GM19395 (cell line): ENCODE measurements at regions not wholly inside any gene's neighbourhood (a gene's known extent, or its start where the extent isn't known, plus 50 kb on each side); places are given as distances from the start of the nearest gene placed in this dataset.

Source experiments
- ATAC-seq: cut with Tn5 transposase; IDR thresholded peaks from one replicate; pipeline ENCODE4 v1.9.1; 2021; ENCODE audit warnings: mild to moderate bottlenecking, moderate library complexity; ENCODE audit not compliant: unreplicated experiment

DNA sequence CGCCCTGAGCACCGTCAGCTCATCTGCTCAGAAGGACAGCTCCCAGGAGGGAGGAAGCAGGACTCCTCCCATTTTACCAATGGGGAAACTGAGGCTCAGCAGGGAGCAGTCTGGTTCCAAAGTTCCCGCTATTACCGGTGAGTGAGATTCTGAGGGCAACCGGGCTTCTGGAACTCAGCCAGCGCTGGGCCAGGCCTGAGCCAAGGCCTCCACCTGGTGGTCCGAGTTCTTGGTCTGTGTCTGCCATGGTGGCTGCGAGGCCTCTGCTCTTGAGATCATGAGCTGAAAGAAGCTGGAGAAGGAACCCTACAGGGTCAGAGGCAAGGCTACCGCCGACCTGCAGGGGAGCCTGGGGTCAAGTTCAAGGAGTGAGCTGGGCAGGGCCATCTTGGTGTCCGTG is 110.8 kb upstream of the GSE1 start:
- ATAC-seq = no peak

DNA sequence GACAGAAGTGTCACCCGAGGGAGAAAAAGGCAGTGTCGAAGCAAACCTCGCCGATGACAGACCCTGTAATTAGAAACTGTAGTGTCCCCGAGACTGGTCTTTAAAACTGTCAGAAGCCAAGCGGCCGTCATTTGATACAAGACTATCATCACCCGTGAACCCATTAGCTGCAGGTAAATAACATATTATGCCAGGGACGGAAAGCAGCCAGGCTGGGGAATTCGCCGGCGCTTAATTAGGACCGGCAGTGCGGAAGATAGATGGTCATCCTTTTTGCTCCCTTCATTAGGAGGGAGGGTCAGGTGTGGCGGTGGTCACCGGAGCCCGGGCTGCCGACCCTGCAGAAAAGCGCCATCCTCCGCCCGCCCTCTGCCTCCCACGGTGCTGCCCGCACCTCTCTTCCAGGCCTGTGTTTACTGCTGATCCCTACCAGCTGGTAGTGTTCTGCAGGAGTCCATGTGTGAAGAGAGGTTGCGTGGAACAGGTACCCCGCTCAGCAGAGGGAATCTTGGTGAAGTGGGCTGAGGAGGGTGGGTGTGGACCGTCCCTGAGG is 109.4 kb upstream of the GSE1 start:
- ATAC-seq = no peak

DNA sequence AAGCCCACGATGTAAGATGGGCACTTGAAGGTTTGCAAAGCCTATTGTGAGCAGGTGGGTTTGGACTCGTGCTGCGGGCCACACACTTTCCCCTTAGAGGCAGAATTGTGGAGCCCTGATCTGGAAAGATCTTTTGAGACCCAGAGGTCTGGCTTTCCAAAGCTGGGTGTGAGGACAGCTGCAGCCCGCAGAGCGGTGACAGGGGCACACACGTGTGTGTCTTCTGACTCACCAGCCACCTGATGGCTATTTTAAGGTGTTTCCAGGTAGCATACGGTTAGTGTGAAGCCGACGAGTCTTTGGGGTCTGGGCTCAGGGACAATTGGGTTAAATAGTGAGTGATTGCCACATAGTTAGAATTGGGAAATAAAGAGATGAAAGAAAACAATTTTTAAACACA is 108.9 kb upstream of the GSE1 start:
- ATAC-seq = no peak

DNA sequence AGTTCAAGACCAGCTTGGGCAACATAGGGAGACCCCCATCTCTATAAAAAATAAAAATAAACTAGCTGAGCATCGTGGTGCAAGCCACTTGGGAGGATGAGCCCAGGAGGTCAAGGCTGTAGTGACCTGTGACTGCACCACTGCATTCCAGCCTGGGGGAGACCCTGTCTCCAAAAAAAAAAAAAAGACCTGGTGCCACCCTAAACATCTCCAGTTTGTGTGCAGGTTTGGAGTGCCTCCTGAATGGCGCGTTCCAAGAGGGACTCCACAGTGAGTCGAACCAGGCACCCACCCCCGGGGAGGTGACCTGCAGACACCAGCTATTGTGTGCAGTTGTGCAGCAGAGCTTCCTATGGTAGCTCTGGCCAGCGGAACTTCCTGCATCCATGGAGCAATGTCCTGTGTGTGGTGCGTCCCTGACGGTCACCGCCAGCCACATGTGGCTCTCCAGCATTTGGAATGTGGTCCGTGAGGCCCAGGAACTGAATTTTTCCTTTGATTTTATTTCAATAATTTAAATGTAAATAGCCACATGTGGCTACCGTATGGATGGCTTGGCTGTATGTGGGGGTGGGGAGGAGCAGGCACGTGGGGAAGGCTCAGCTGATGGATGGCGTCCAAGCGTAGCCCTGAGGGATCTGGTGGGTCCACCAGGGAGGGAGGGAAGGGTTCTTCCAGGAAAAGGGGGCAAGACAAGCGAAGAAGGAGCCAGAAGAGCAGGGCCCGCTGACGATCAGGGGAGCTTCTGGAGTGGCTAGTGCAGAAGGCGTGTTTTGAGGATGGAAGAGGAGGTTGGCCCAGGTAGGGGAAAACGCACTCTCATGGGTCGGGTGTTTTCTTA is 107.1 kb upstream of the GSE1 start:
- ATAC-seq = no peak

DNA sequence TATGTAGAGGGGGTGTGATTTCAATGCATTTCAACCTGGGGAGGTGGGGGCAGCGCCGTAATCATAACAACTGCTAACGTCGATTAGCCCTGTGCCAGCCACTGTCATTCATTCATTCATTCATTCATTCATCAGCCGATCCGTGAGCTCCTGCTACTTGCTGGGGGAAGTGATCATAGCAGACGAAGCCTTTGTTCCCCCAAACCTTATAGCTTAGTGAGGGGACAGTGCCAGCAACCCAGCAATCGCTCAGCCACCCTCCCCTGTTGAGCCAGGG is 106.5 kb upstream of the GSE1 start:
- no peak for ATAC-seq

DNA sequence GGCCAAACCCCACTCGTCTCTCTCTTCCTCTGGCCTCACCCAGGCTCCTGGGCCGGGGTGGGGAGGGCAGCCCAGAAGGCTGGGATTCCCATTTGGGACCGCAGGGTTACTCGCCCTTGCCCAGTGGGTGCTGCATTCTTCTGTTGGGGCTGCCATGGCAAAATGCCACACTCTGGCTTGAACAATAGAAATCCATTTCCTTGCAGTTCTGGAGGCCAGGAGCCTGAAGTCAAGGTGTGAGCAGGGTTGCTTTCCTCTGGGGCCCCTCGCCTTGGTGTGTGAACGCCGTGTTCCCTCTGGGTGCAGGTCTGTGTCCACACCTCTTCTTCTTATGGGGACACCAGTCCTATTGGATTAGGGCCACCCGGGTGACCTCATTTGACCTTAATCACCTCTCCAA is 105.8 kb upstream of the GSE1 start:
- no peak for ATAC-seq

DNA sequence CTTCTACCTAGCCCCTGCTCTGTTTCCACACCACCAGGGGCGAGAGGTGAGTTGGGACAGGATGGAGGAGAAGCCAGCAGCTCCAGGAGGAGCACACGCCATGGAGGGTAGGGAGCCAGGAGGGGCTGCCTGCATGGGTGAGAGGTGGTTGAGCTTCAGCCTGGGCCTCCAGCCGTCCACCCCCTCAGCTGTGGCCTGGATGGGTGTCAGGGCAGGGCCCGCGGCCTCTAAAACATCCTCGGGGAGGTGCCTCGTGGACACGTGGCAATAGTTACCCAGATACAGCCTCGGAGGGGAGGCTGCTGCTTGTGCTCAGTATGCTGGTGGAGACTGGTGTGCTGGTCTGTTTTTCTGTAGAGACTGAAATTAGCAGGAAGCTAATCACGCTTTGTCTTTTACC is 104.7 kb upstream of the GSE1 start:
- ATAC-seq = no peak

DNA sequence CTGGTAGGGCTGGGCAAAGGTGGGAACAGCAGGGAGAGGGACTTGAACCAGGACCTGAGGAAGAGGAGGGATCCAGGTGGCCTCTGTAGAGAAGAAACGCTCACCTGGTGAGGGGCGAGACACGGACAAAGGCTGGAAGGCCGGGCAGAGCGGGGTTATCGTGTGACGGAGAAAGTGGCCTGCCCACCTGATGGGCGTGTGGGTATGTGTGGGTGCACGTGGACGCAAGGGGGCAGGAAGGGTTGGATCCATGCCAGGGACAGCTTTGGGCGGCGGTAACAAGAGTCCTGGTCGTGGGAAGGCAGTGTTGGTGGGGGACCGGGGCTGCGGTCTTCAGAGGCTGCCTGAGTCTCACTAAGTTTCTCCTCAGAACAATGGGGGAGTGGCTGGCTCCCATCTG is 104.1 kb upstream of the GSE1 start:
- ATAC-seq = no peak

DNA sequence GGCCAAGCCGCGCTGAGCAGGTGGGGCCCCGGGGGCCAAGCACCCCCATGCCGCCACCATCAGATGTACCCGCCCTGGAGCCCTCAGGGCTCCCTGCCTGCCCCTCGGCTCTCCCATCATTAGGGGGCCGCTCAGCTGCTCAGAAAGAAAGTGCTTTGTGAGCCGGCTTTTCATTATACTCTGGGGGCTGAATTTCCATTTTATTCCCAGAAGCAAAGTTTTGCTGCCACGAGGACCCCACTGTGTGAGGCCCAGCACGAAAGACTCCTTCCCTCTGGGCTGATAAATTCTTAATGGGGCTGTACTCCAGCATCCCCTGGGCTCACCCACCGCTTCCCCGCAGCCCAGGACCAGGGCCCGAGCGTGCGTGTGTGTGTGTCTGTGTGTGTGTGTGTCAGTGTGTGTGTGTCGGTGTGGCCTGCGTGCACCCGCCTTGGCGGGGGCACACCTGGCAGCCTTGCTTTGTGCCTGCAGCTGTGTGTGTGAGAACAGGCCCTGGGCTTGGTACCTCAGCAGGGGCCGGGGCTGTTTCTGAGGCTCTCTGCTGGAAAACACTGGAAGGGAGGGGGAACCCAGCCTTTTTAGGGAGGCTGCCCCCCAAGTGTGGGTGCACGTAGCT is 103.0 kb upstream of the GSE1 start:
- ATAC-seq = no peak

DNA sequence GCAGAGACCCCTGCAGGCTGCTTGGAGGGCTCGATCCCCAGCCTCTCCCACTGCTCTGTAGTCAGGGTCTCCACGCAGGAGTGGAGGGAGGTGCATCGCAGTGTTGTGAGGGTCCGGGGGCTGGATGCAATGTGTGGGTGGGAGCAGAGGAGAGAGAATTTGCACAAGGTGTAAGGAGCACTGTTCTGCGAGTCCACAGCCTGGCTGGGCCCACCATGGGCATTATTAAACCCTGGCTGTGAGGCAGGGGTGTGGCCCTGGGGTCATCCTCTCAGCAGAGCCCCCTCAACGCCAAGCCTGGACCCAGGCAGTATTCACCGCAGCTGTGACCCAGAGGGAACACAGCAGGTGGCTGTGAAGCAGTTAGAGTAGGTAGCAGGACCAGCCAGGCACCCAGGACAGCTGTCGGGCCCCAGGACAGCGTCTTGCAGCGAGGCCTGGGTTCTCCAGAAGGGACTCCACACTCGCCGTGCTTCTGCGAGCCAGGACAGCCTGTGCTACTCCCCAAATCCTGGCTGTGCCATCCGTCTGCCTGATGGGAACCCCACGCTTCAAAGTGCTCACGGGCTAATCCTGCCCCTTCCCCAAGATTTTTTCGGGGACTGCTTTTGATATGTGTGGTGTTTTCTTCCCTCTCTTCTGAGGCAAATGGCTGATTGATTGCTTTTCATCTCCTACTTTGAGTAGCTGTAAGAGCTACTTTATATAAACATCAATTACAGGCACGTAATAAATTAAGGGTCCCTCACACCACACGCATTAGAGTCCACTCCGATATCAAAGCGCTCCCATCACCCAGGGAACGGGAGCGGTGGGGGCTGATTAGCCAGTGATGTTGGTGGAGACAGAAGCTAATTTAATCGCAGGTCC is 100.9 kb upstream of the GSE1 start:
- no peak for ATAC-seq

DNA sequence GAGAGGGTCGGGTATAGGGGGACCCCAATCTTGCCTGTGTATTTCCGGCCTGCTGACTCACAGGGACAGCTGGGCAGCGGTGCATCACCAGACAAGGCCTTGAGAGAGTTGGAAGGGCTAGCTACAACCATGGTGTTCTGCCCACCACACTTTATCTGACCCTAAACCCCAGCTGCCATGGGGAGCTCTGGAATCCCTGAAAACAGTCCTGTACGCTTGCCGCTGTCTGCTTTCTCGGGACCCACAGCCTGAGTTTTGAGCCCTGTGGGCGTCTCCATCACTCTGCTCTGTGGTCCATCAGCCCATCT is 100.4 kb upstream of the GSE1 start:
- ATAC-seq = no peak

DNA sequence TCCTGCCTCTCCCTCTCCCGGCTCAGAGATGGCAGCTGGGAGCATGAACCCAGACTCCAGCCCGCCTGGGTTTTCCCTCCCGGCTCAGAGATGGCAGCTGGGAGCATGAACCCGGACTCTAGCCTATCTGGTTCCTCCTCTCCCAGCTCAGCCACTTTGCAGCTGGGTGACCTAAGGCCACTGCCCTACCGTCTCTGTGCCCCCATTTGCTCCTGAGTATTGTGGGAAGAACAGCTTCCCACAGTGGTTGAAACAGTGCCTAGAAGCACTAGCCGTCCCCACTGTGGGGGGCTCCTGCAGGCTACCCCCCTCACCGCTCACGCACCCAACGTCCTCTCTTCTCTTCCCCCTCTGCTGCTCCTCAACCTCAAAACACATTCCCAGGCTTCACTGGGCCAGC is 99.9 kb upstream of the GSE1 start:
- no peak for ATAC-seq

DNA sequence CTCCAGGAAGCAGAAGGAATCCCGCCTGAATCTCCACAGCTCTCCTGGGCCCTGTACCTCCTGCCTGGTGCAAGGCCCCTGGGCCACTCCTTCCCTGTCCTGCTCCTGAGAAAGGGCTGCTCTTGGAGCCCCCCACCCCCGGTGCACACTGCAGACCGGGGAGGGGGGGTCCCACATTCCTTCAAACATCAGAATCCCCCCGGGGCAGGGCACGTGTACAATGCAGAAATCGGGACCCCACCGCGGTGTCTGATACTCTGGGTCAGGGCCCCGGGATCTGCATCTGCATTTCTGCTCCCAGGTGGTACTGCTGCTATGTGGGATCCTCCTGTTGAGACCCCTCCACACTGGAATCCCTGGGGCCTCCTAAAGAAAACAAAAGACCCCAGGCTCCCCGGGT is 99.5 kb upstream of the GSE1 start:
- ATAC-seq = no peak

DNA sequence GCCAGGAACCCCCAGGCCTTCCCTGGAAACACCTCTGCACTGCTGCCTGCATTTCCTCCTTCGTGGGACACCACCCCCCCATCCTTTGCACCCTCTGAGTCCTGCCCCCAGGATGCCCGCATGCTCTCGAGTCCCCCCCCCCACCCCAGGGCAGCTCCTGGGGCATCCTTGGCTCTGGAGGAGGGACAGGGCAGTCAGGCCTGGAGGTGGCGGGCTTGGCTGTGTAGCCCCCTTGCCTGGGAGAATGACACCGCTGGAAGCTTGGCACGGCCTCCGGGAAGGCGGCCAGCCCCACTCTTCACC is 98.9 kb upstream of the GSE1 start:
- no peak for ATAC-seq

DNA sequence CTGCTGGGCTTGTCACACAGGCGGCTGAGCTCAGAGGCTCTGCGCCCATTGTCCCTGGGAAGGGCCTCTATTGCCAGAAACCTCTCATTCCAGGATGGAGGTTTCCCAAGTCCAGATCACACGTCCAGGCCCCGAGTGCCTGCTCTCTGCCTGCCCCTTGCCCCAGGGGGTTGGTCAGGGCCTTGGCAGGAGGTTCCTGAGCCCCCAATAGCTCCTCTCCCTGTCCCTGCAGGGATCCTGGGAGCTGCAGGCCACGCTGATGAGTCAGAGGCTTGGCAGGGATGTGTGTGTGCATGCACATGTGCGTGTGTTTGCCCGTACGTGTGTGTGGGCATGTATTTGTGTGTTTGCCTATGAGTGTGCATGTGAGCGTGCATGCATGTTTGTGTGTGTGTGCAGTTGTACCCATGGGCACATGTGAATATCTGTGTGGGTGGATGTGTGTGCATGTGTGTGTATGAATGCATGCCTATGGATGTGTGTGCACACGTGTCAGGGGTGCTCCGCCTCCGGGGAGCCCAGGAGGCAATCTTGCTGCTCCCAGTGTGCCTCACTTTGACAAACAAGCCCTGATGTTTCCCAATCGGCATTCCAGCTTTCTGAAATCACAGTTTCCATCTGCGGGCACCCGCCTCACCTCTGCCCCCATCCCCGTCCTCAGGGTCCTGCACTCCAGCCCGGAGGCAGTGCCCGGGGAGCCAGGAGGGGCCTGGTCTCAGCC is 98.4 kb upstream of the GSE1 start:
- ATAC-seq = no peak

DNA sequence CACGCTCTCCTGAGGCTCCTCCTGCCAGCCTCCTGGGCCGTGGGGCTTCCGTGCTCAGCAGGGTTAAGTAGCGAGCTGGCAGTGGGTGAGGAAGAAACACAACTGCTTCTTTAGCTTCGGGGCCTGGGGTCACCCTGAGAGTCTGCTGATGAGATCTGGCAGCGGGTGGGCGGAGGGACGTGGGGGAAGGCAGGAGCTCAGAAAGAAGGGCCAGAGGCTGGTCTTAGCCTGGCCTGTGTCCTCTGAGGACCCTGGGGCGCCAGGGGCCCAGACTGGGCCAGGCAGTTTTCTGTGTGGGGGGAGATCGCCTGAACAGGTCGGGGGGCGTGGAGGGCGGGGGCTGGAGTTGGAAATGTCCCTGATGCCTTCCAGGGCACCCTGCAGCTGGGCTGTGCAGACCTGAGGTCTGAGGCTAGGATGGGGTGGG is 97.8 kb upstream of the GSE1 start:
- no peak for ATAC-seq

DNA sequence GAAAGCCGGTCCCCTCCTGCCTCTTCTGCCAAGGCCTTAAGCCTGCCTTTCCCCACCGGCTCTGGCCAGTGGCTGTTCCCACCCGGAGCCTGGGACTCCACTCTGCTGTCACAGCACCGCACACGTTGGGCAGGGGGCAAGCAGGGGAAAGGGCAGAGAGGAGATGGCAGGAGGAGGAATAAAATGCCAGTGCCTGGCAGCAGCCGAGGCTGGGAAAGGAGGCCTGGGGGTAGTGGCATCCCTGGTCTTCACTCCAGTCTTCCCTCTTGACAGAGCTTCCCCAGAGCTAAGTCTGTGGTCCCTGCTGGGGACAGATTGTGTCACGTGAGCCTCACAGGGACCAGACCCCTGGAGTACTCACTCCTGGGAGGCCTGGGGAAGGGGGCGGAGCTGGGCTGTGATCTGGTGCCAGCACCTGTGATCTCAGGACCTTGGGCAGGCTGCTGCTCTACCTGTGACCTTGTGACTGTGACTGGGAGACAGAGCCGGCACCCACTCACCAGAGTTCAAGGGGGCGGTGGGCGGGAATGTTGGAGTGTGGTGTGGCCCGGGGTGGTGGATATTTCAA is 97.2 kb upstream of the GSE1 start:
- no peak for ATAC-seq

DNA sequence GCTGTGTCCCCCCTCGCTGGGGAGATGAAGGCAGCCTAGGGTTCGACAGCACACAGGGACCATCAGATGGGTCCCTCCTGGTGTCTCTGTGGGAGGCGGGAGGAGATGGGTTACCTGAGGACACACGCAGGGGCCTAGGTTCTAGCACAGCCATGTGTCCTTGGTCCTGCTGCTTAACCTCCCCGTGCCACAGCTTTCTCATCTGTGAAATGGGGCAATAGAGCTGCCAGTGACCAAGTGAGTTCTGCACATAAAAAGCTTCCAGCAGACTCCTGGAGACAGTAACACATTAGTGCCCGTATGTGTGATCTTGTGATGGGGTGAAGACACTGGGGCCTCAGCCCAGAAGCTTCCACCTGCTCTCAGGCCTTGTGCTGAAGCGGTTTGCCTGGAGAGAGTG is 96.0 kb upstream of the GSE1 start:
- no peak for ATAC-seq

DNA sequence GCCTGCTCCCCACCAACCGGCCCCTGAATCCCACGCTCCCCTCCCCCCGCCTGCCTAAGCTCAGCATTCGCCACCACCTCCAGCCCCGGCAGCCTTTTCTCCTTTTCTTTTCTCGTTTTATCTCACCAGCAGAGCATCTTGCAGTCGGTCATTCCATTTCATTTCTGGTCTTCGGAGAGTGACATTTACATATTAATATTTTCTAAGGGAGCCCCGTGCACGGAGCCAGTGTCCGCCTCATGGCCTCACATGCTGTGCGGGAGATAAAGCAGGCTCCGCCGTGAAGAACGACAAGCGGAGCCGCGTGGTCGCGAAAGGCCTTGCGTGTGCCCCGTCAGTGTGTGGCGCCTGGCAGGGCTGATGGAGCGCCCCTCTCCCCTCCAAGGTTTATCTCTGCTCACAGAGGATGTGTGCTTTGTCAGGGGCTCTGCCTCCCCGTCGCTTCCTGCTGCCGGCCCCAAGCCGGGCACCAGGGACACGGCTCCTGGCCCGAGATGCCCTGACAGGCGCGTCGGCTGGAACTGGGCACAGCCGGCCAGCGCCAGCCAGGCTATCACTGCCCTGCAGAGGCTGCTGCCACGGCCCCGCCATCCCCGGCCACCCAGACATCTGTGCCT is 95.5 kb upstream of the GSE1 start:
- ATAC-seq = no peak

DNA sequence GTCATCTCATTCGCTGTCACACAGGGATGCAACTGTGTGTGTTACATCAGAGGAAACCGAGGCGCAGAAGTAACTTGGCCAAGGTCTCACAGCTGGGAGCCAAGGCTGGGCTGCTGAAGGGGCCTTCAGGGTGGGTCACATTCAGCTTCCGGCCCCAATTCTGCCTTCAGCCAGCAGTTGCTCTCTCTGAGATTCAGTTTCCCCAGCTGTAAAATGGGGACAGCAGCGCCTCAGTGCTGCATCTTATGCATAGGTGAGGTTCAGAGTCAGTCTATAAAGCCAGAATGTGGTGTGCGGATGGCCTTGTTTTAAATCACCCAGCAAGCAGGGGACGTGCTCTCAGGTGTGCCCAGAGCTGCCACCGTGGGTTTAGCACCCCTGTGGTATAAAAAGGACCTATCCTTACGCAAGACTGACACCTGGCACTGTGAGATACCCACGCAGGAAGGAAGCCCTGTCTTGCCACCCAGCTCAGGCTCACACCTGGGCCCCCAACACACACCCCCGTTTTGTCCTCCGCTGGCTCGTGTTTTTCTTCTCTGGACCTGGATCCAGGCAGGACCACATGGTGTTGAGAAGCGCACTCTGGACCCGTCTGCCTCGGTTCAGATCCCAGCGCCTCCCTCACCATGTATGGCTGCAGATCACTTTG is 94.6 kb upstream of the GSE1 start:
- ATAC-seq = no peak
